HFFc6 (cell line): ENCODE measurements at regions not wholly inside any gene's neighbourhood (a gene's known extent, or its start where the extent isn't known, plus 50 kb on each side); places are given as distances from the start of the nearest gene placed in this dataset.

Experiments
- DNase-seq: peaks from one replicate; pipeline ENCODE4 v3.0.0-alpha.2; 2018
- H3K27ac Mint-ChIP-seq: 2 replicates; pipeline ENCODE4 v1.8.0; 2020; ENCODE audit warnings: mild to moderate bottlenecking, mixed read lengths
- H3K27me3 Mint-ChIP-seq: 2 replicates; pipeline ENCODE4 v1.8.0; 2021; ENCODE audit warnings: mild to moderate bottlenecking, moderate library complexity, mixed read lengths; ENCODE audit not compliant: insufficient read depth
- H3K36me3 Mint-ChIP-seq: 2 replicates; pipeline ENCODE4 v1.8.0; 2021; ENCODE audit warnings: low read depth, mixed read lengths
- H3K4me1 Mint-ChIP-seq: 2 replicates; pipeline ENCODE4 v1.8.0; 2020; ENCODE audit warnings: low read depth, mixed read lengths
- H3K4me3 Mint-ChIP-seq: 2 replicates; pipeline ENCODE4 v1.8.0; 2020; ENCODE audit warnings: mild to moderate bottlenecking, moderate library complexity, mixed read lengths
- H3K9me3 Mint-ChIP-seq: 2 replicates; pipeline ENCODE4 v1.8.0; 2020; ENCODE audit warnings: mild to moderate bottlenecking, mixed read lengths
- TF ChIP-seq, protein P1 (sequence below): fragments of 200-600 bp; sonication (generic); IDR thresholded peaks from 2 replicates; pipeline ENCODE4 v1.5.0; 2021; ENCODE audit warnings: antibody characterized with exemption, mild to moderate bottlenecking

GRCh38 chr6:108767418-108768165 lies 80.6 kb upstream of the ARMC2 start:
- no peaks in the 10 kb centered on the region for H3K9me3 Mint-ChIP-seq
- peaks cover 9% of the 10 kb centered on the region; the same call in 1 of the 2 replicates for H3K4me1 Mint-ChIP-seq
- peaks cover 5% of the 10 kb centered on the region; the same call in 1 of the 2 replicates for H3K27me3 Mint-ChIP-seq
- no peak for DNase-seq
- H3K4me3 Mint-ChIP-seq = no peak overlapping the region
- H3K27ac Mint-ChIP-seq = no peak overlapping the region
- TF ChIP-seq, protein P1, sequence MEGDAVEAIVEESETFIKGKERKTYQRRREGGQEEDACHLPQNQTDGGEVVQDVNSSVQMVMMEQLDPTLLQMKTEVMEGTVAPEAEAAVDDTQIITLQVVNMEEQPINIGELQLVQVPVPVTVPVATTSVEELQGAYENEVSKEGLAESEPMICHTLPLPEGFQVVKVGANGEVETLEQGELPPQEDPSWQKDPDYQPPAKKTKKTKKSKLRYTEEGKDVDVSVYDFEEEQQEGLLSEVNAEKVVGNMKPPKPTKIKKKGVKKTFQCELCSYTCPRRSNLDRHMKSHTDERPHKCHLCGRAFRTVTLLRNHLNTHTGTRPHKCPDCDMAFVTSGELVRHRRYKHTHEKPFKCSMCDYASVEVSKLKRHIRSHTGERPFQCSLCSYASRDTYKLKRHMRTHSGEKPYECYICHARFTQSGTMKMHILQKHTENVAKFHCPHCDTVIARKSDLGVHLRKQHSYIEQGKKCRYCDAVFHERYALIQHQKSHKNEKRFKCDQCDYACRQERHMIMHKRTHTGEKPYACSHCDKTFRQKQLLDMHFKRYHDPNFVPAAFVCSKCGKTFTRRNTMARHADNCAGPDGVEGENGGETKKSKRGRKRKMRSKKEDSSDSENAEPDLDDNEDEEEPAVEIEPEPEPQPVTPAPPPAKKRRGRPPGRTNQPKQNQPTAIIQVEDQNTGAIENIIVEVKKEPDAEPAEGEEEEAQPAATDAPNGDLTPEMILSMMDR = no peak
- no peaks in the 10 kb centered on the region for H3K36me3 Mint-ChIP-seq

GRCh38 chr6:108768166-108768555 lies 80.1 kb upstream of the ARMC2 start:
- no peaks in the 10 kb centered on the region for H3K9me3 Mint-ChIP-seq
- peaks cover 5% of the 10 kb centered on the region; the same call in 1 of the 2 replicates for H3K27me3 Mint-ChIP-seq
- no peak for DNase-seq
- peaks cover 9% of the 10 kb centered on the region; the same call in 1 of the 2 replicates for H3K4me1 Mint-ChIP-seq
- no peak overlapping the region for H3K4me3 Mint-ChIP-seq
- H3K27ac Mint-ChIP-seq = no peak overlapping the region
- no peaks in the 10 kb centered on the region for H3K36me3 Mint-ChIP-seq
- TF ChIP-seq, protein P1 = no peak

DNA sequence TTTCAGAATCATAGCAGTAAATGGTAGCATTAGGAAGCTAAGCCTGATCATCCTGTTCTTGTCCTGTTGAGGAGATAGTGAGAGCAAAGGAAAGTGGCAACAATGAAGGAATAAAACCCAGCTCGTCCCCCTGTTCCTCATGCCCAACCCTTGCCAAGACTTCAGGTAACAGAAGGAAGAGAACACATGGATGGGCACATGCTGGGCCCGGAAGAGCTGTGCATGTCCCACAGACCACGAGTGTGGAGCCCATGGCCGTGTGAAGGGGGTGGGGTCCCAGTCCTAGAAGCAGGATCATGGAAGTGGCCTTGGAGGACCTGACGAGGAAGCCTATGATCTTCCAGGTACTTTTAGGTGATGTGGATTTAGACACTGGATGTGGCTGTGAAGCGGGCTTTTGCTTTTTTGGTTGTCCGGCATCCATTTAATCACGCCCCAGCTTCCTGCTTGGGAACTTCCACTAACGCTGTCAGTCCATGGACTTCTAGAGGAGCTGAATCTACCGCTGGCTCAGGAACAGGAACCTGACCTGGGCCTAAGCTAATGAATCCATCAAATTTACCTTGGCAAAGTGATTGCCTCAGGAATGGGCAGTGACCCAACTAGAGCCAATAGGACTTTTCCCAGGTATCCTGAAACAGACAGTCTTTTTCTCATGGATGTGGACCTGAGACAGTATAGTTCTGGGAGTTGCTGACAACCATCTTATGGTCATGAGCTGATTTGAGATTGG lies 79.3 kb upstream of the ARMC2 start:
- Mint-ChIP-seq H3K4me3 (no peak overlapping the region), H3K36me3 (no peaks in the 10 kb centered on the region), H3K4me1 (peaks cover 9% of the 10 kb centered on the region; the same call in 1 of the 2 replicates), H3K9me3 (no peaks in the 10 kb centered on the region), H3K27ac (no peak overlapping the region), H3K27me3 (no peaks in the 10 kb centered on the region; the same call in 1 of the 2 replicates)
- TF ChIP-seq, protein P1 = no peak
- DNase-seq = no peak

GRCh38 chr6:108771421-108771820 lies 76.8 kb upstream of the ARMC2 start:
- Mint-ChIP-seq H3K4me1 (peaks cover 9% of the 10 kb centered on the region; the same call in 1 of the 2 replicates), H3K4me3 (no peak overlapping the region), H3K27ac (no peak overlapping the region), H3K36me3 (no peaks in the 10 kb centered on the region), H3K27me3 (no peaks in the 10 kb centered on the region; the same call in 1 of the 2 replicates), H3K9me3 (no peaks in the 10 kb centered on the region)
- no peak for DNase-seq
- TF ChIP-seq, protein P1 = no peak

GRCh38 chr6:108774555-108774954 lies 73.7 kb upstream of the ARMC2 start:
- Mint-ChIP-seq H3K36me3 (no peaks in the 10 kb centered on the region), H3K27ac (no peak overlapping the region), H3K4me3 (no peak overlapping the region), H3K4me1 (peaks cover 33% of the 10 kb centered on the region), H3K27me3 (no peaks in the 10 kb centered on the region; the same call in 1 of the 2 replicates), H3K9me3 (no peaks in the 10 kb centered on the region)
- TF ChIP-seq, protein P1 = no peak
- no peak for DNase-seq
